WERI-Rb-1 (cell line): ENCODE measurements at regions not wholly inside any gene's neighbourhood (a gene's known extent, or its start where the extent isn't known, plus 50 kb on each side); places are given as distances from the start of the nearest gene placed in this dataset.

ENCODE experiments used
- DNase-seq: peaks from one replicate; pipeline ENCODE4 v3.0.0-alpha.2; 2020
- H3K27ac ChIP-seq: fragments of 250-450 bp; sonication (Bioruptor Pico); 2 replicates; pipeline ENCODE4 v1.5.1; 2020; ENCODE audit warnings: mild to moderate bottlenecking, moderate library complexity
- H3K27me3 ChIP-seq: fragments of 250-450 bp; sonication (Bioruptor Pico); 2 replicates; pipeline ENCODE4 v1.5.1; 2021; ENCODE audit warnings: mild to moderate bottlenecking, low read depth, moderate library complexity; ENCODE audit not compliant: insufficient read depth, severe bottlenecking
- H3K36me3 ChIP-seq: fragments of 250-450 bp; sonication (Bioruptor Pico); 2 replicates; pipeline ENCODE4 v1.5.1; 2020; ENCODE audit warnings: mild to moderate bottlenecking, moderate library complexity
- H3K4me3 ChIP-seq: 2 replicates; pipeline ENCODE4 v1.5.1; 2011; ENCODE audit warnings: low read depth, mild to moderate bottlenecking, control low read depth, low read length
- H3K9me3 ChIP-seq: fragments of 250-450 bp; sonication (Bioruptor Pico); 2 replicates; pipeline ENCODE4 v1.5.1; 2021; ENCODE audit warnings: mild to moderate bottlenecking, moderate library complexity; ENCODE audit not compliant: severe bottlenecking
- CTCF ChIP-seq: IDR thresholded peaks from 2 replicates; pipeline ENCODE4 v1.5.1; 2011; ENCODE audit warnings: low read depth, mild to moderate bottlenecking, control low read depth, inconsistent platforms, low read length

- Histone ChIP-seq H3K27me3 (no peaks in the 10 kb centered on the region), H3K9me3 (no peaks in the 10 kb centered on the region), H3K27ac (no peak overlapping the region), H3K36me3 (no peaks in the 10 kb centered on the region), H3K4me3 (no peak overlapping the region)
- no peak for DNase-seq
- no peak for TF ChIP-seq CTCF
Observed at GRCh38 chr7:80991654-80992053, 72.8 kb upstream of the SEMA3C start.

GRCh38 chr7:80984619-80985018, 65.8 kb upstream of the SEMA3C start:
- H3K27me3 ChIP-seq, result no peaks in the 10 kb centered on the region
- no peak for TF ChIP-seq CTCF
- no peaks in the 10 kb centered on the region for H3K9me3 ChIP-seq
- DNase-seq, result no peak
- no peaks in the 10 kb centered on the region for H3K36me3 ChIP-seq
- H3K27ac ChIP-seq, result no peak overlapping the region
- no peak overlapping the region for H3K4me3 ChIP-seq

GRCh38 chr7:80981405-80981804, 62.6 kb upstream of the SEMA3C start:
- no peak for DNase-seq
- H3K27ac ChIP-seq, result no peak overlapping the region
- no peaks in the 10 kb centered on the region for H3K36me3 ChIP-seq
- H3K4me3 ChIP-seq, result no peak overlapping the region
- no peaks in the 10 kb centered on the region for H3K27me3 ChIP-seq
- no peak for TF ChIP-seq CTCF
- H3K9me3 ChIP-seq, result no peaks in the 10 kb centered on the region

- Histone ChIP-seq H3K36me3 (no peaks in the 10 kb centered on the region), H3K4me3 (no peak overlapping the region)
- TF ChIP-seq CTCF, result no peak
Observed at GRCh38 chr7:80977751-80978150, 58.9 kb upstream of the SEMA3C start.

DNA sequence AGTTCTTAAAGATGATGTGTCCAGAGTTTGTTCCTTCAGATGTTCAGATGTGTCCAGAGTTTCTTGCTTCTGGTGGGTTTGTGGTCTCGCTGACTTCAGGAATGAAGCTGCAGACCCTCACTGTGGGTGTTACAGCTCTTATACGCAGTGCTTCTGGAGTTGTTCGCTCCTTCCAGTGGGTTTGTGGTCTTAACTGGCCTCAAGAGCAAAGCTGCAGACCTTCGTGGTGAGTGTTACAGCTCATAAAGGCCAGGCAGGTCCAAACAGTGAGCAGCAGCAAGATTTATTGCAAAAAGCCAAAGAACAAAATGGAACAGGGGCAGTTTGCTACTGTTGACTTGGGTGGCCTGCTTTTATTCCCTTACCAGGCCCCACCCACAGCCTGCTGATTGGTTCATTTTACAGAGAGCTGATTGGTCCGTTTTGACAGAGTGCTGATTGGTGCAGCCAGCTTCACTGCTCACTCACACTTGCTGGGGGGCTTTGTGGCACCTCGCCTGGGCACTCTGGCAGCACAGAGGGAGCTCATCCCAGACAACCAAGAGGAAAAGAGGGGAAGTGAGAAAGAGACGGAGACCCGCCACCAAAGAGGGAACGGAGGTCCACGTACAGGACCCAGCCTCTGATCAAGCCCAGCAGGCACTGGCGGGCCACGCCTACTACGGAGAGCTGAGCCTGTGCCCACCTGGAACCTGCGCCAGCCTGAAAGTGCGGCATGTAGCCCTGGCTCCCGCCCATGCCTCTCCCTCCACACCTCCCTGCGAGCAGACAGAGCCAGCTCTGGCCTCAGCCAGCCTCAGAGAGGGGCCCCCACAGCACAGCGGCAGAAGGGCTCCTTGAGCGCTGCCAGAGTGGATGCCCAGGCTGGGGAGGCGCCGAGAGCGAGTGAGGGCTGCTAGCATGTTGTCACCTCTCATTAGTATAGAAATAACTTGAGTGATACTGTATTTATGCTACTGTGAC, 55.8 kb upstream of the SEMA3C start:
- DNase-seq, result no peak
- Histone ChIP-seq H3K9me3 (no peaks in the 10 kb centered on the region), H3K4me3 (no peak overlapping the region), H3K36me3 (no peaks in the 10 kb centered on the region), H3K27ac (no peak overlapping the region), H3K27me3 (no peaks in the 10 kb centered on the region)
- TF ChIP-seq CTCF, result no peak

More at GRCh38 chr7:80977751-80978150, 58.9 kb upstream of the SEMA3C start:
- no peaks in the 10 kb centered on the region for H3K27me3 ChIP-seq
- no peak for DNase-seq
- no peaks in the 10 kb centered on the region for H3K9me3 ChIP-seq
- H3K27ac ChIP-seq, result no peak overlapping the region

GRCh38 chr7:80971225-80971624, 52.4 kb upstream of the SEMA3C start:
- no peaks in the 10 kb centered on the region for H3K27me3 ChIP-seq
- H3K4me3 ChIP-seq, result no peak overlapping the region
- DNase-seq, result no peak
- no peak for TF ChIP-seq CTCF
- H3K36me3 ChIP-seq, result no peaks in the 10 kb centered on the region
- H3K27ac ChIP-seq, result no peak overlapping the region
- H3K9me3 ChIP-seq, result no peaks in the 10 kb centered on the region
